ENCODE measurements at regions not wholly inside any gene's neighbourhood (a gene's known extent, or its start where the extent isn't known, plus 50 kb on each side); places are given as distances from the start of the nearest gene placed in this dataset.
"Not testable (repeated sequence)": the region's sequence is repeated elsewhere in the genome, so short reads cannot be mapped to it uniquely, and the experiment has no call there.

DNA sequence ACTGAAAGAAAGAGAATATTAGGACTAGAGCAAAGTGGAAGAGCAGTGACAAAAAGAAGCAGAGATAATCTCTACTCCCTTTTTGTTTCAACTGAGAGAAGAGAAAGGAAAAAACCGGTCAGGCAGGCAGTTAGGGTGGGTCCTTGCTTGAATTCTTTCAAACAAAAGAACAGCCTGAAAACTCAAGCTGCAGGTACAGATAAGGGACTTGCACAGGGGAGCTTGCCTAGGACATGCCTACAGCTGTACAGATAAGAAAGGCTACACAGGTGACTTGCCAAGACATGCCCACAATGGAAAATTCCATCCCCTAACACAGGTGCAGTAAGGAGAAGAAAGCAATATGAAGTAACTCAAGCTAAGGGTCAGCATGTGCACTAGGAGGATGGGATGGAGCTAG lies 532.2 kb upstream of the MIS18BP1 start:
- Histone ChIP-seq H3K9me3 (ENCODE audit: low read length) (peaks cover 10% of the 10 kb centered on the region), H3K4me2 (ENCODE audit: low read length) (no peak overlapping the region), H3K9ac (ENCODE audit: low read length) (no peak overlapping the region), H3K4me3 (ENCODE audit: low read length) (no peak overlapping the region), H4K20me1 (ENCODE audit: insufficient read depth) (no peaks in the 10 kb centered on the region), H3K27ac (ENCODE audit: low read length) (no peak overlapping the region), H3K27me3 (ENCODE audit: insufficient read depth, low read depth, low read length) (no peaks in the 10 kb centered on the region), H3F3A (ENCODE audit: insufficient read depth, low read length, poor library complexity, severe bottlenecking) (no peaks in the 10 kb centered on the region), H3K36me3 (ENCODE audit: insufficient read depth, low read length) (no peaks in the 10 kb centered on the region), H3K9me2 (ENCODE audit: insufficient read depth, low read length) (no peaks in the 10 kb centered on the region), H2AFZ (ENCODE audit: low read depth, low read length) (no peak overlapping the region), H3K79me2 (replicated peaks; ENCODE audit: insufficient read depth, low read length) (no peaks in the 10 kb centered on the region)
- TF ChIP-seq SMC3 (conservative IDR thresholded peaks at IDR 0.05; ENCODE audit: poor library complexity) = no peak
- no peak for TF ChIP-seq RAD21 (conservative IDR thresholded peaks at IDR 0.05)
- no peak for TF ChIP-seq EZH2 (IDR thresholded peaks at IDR 0.05; ENCODE audit: borderline replicate concordance, insufficient read depth, low read length, poor library complexity, severe bottlenecking)
- TF ChIP-seq TAF1 (IDR thresholded peaks at IDR 0.05; ENCODE audit: low read depth) = no peak
- no peak for TF ChIP-seq POLR2AphosphoS5 (IDR thresholded peaks at IDR 0.05)
- TF ChIP-seq MXI1 (conservative IDR thresholded peaks at IDR 0.05; ENCODE audit: poor library complexity, severe bottlenecking) = no peak
- TF ChIP-seq, protein P1, sequence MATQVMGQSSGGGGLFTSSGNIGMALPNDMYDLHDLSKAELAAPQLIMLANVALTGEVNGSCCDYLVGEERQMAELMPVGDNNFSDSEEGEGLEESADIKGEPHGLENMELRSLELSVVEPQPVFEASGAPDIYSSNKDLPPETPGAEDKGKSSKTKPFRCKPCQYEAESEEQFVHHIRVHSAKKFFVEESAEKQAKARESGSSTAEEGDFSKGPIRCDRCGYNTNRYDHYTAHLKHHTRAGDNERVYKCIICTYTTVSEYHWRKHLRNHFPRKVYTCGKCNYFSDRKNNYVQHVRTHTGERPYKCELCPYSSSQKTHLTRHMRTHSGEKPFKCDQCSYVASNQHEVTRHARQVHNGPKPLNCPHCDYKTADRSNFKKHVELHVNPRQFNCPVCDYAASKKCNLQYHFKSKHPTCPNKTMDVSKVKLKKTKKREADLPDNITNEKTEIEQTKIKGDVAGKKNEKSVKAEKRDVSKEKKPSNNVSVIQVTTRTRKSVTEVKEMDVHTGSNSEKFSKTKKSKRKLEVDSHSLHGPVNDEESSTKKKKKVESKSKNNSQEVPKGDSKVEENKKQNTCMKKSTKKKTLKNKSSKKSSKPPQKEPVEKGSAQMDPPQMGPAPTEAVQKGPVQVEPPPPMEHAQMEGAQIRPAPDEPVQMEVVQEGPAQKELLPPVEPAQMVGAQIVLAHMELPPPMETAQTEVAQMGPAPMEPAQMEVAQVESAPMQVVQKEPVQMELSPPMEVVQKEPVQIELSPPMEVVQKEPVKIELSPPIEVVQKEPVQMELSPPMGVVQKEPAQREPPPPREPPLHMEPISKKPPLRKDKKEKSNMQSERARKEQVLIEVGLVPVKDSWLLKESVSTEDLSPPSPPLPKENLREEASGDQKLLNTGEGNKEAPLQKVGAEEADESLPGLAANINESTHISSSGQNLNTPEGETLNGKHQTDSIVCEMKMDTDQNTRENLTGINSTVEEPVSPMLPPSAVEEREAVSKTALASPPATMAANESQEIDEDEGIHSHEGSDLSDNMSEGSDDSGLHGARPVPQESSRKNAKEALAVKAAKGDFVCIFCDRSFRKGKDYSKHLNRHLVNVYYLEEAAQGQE (IDR thresholded peaks at IDR 0.05; ENCODE audit: borderline replicate concordance) = no peak
- TF ChIP-seq, protein P2, sequence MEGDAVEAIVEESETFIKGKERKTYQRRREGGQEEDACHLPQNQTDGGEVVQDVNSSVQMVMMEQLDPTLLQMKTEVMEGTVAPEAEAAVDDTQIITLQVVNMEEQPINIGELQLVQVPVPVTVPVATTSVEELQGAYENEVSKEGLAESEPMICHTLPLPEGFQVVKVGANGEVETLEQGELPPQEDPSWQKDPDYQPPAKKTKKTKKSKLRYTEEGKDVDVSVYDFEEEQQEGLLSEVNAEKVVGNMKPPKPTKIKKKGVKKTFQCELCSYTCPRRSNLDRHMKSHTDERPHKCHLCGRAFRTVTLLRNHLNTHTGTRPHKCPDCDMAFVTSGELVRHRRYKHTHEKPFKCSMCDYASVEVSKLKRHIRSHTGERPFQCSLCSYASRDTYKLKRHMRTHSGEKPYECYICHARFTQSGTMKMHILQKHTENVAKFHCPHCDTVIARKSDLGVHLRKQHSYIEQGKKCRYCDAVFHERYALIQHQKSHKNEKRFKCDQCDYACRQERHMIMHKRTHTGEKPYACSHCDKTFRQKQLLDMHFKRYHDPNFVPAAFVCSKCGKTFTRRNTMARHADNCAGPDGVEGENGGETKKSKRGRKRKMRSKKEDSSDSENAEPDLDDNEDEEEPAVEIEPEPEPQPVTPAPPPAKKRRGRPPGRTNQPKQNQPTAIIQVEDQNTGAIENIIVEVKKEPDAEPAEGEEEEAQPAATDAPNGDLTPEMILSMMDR (IDR thresholded peaks at IDR 0.05; ENCODE audit: poor library complexity, severe bottlenecking) = no peak
- no peak for TF ChIP-seq EP300 (conservative IDR thresholded peaks at IDR 0.05; ENCODE audit: poor library complexity, severe bottlenecking)

DNA sequence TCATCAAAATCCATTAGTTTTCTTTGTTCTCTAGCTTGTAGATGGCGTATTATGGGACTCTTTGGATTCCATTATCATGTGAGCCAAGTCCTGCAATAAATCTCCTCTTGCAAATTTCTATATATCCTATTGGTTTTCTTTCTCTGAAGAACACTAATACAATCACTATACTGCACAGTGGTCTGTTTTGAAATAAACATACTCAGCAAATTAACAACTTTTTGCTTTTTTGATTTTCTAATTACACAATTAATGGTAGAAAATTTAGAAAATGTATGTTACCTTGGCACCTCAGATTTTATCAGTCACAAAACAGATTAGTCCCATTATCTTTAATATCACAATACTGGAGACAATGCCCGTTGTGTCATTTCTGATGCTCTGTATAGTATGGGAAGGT lies 513.2 kb upstream of the MIS18BP1 start:
- Histone ChIP-seq H3K4me2 (ENCODE audit: low read length) (no peak overlapping the region), H3K4me3 (ENCODE audit: low read length) (no peak overlapping the region), H3F3A (ENCODE audit: insufficient read depth, low read length, poor library complexity, severe bottlenecking) (no peaks in the 10 kb centered on the region), H3K79me2 (replicated peaks; ENCODE audit: insufficient read depth, low read length) (no peaks in the 10 kb centered on the region), H3K9ac (ENCODE audit: low read length) (no peak overlapping the region), H3K27me3 (ENCODE audit: insufficient read depth, low read depth, low read length) (no peaks in the 10 kb centered on the region), H4K20me1 (ENCODE audit: insufficient read depth) (no peaks in the 10 kb centered on the region), H3K9me3 (ENCODE audit: low read length) (no peaks in the 10 kb centered on the region), H3K9me2 (ENCODE audit: insufficient read depth, low read length) (no peaks in the 10 kb centered on the region), H3K27ac (ENCODE audit: low read length) (no peak overlapping the region), H3K36me3 (ENCODE audit: insufficient read depth, low read length) (no peaks in the 10 kb centered on the region), H2AFZ (ENCODE audit: low read depth, low read length) (no peak overlapping the region)
- TF ChIP-seq TAF1 (IDR thresholded peaks at IDR 0.05; ENCODE audit: low read depth) (no peak), EZH2 (IDR thresholded peaks at IDR 0.05; ENCODE audit: borderline replicate concordance, insufficient read depth, low read length, poor library complexity, severe bottlenecking) (no peak)

DNA sequence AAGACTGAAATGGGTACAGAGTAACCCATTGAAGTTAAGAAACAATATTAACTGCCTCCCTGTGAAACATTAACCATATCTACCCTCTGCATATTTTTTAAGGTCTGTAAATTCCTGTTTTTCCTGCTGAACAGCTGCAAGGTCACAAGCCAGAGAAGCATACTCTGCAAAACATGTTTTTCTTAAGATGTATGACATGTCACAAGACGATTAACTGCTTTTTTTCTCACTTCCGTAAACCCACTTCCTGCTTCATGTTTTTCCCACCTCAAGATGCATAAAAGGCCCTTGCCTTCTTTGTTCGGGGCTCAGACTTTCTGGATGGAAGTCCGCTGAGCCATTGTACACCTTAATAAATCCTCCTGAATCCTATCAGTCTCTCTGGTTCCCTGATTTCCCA lies 504.7 kb upstream of the MIS18BP1 start:
- Histone ChIP-seq H3K4me2 (ENCODE audit: low read length) (no peak overlapping the region), H3K27ac (ENCODE audit: low read length) (no peak overlapping the region), H3K9ac (ENCODE audit: low read length) (no peak overlapping the region), H3K9me3 (ENCODE audit: low read length) (no peaks in the 10 kb centered on the region), H3F3A (ENCODE audit: insufficient read depth, low read length, poor library complexity, severe bottlenecking) (no peaks in the 10 kb centered on the region), H3K27me3 (ENCODE audit: insufficient read depth, low read depth, low read length) (no peaks in the 10 kb centered on the region), H3K79me2 (replicated peaks; ENCODE audit: insufficient read depth, low read length) (no peaks in the 10 kb centered on the region), H2AFZ (ENCODE audit: low read depth, low read length) (no peak overlapping the region), H3K9me2 (ENCODE audit: insufficient read depth, low read length) (no peaks in the 10 kb centered on the region), H3K36me3 (ENCODE audit: insufficient read depth, low read length) (no peaks in the 10 kb centered on the region), H3K4me3 (ENCODE audit: low read length) (no peak overlapping the region), H4K20me1 (ENCODE audit: insufficient read depth) (no peaks in the 10 kb centered on the region)
- TF ChIP-seq POLR2AphosphoS5 (IDR thresholded peaks at IDR 0.05) (no peak), MXI1 (conservative IDR thresholded peaks at IDR 0.05; ENCODE audit: poor library complexity, severe bottlenecking) (no peak), EP300 (conservative IDR thresholded peaks at IDR 0.05; ENCODE audit: poor library complexity, severe bottlenecking) (no peak)

DNA sequence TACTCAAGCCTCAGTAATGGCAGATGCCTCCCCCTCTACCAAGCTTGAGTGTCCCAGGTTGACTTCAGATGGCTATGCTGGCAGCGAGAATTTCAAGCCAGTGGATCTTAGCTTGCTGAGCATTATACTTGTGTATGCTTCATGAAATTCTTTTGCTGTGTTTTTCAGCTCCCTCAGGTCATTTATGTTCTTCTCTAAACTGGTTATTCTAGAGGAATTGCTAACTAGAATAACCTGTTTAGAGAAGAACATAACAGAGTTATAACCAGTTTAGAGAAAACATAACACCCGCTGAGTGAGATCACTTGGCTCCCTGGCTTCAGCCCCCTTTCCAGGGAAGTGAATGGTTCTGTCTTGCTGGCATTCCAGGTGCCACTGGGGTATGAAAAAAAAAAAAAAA lies 503.4 kb upstream of the MIS18BP1 start:
- not testable (repeated sequence) for H3K36me3 ChIP-seq (ENCODE audit: insufficient read depth, low read length); H3K27ac ChIP-seq (ENCODE audit: low read length); H4K20me1 ChIP-seq (ENCODE audit: insufficient read depth); H3K27me3 ChIP-seq (ENCODE audit: insufficient read depth, low read depth, low read length); H3K4me3 ChIP-seq (ENCODE audit: low read length); H3K9me2 ChIP-seq (ENCODE audit: insufficient read depth, low read length); H3K4me2 ChIP-seq (ENCODE audit: low read length); H3K9me3 ChIP-seq (ENCODE audit: low read length); H2AFZ ChIP-seq (ENCODE audit: low read depth, low read length); H3K9ac ChIP-seq (ENCODE audit: low read length); H3F3A ChIP-seq (ENCODE audit: insufficient read depth, low read length, poor library complexity, severe bottlenecking); H3K79me2 ChIP-seq (replicated peaks; ENCODE audit: insufficient read depth, low read length)

All from neural cell (in vitro differentiated cells).